K562 (cell line): ENCODE measurements at regions not wholly inside any gene's neighbourhood (a gene's known extent, or its start where the extent isn't known, plus 50 kb on each side); places are given as distances from the start of the nearest gene placed in this dataset.

Experiments used
- ATAC-seq: fragments of 200-7000 bp; cut with Tn5 transposase; 3 replicates; pipeline ENCODE4 v1.9.1; 2020; ENCODE audit warnings: moderate library complexity
- BruUV-seq: library from RNA; stranded (reverse); fragments of 400-500 nt; replicated peaks from 2 replicates; lab custom pipeline; 2021; lab: Mats Ljungman, UMichigan
- CTCF ChIA-PET: fragments of 300-600 bp; formaldehyde crosslinking; extraction: SDS; loops from one replicate; lab custom pipeline; 2021; ENCODE audit warnings: low intra/inter-chr PET ratio; lab: Yijun Ruan, JAX
- POLR2A ChIA-PET: fragments of 300-600, 350-650 bp; sonication (Branson Sonifier 250); formaldehyde crosslinking; extraction: SDS; loops from one replicate; lab custom pipeline; 2021; ENCODE audit warnings: antibody characterized with exemption, inconsistent platforms; lab: Yijun Ruan, JAX
- DNase-seq, 4 experiments: peaks; one replicate each; pipeline versions ENCODE4 v3.0.0 to v3.0.0-alpha.2; 2011 to 2018; ENCODE audit warnings: low spot score in 3 of 4, mixed read lengths in 3 of 4; ENCODE audit errors: extremely low read depth in 1 of 4
- FAIRE-seq: peaks from 2 replicates; lab custom pipeline; 2011; peaks lifted over from hg19 to GRCh38; lab: Jason Lieb, UNC
- H2AFZ ChIP-seq: 2 replicates; pipeline ENCODE4 v1.6.0; 2011; ENCODE audit warnings: low read depth, low read length, control low read depth, inconsistent platforms
- H3K27ac ChIP-seq: fragments of 200-600 bp; 3 replicates; pipeline ENCODE4 v1.8.0; 2011; ENCODE audit warnings: low read depth, mild to moderate bottlenecking, control low read depth, inconsistent platforms, low read length, moderate library complexity, mixed read lengths; ENCODE audit errors: extremely low read depth
- H3K27me3 ChIP-seq, 2 experiments: fragments of 300-600 bp in 1 of 2; 2 replicates in 1 of 2; 3 replicates in 1 of 2; pipeline versions ENCODE4 v1.6.0 to v1.8.0; 2011; ENCODE audit warnings: inconsistent platforms in 2 of 2, low read length in 2 of 2, mild to moderate bottlenecking in 1 of 2, mixed read lengths in 1 of 2, moderate library complexity in 1 of 2; ENCODE audit not compliant: control insufficient read depth in 2 of 2, insufficient read depth in 2 of 2
- H3K36me3 ChIP-seq: fragments of 300-600 bp; 3 replicates; pipeline ENCODE4 v1.8.0; 2011; ENCODE audit warnings: mild to moderate bottlenecking, low read length, inconsistent platforms; ENCODE audit not compliant: control insufficient read depth, insufficient read depth
- H3K4me1 ChIP-seq, 2 experiments: fragments of 200-600 bp in 1 of 2; replicated peaks in 1 of 2; 2 replicates in 1 of 2; 3 replicates in 1 of 2; pipeline versions ENCODE4 v1.5.1 to v1.8.0; 2011; ENCODE audit warnings: inconsistent platforms in 2 of 2, low read length in 2 of 2, mild to moderate bottlenecking in 1 of 2, mixed read lengths in 1 of 2, moderate library complexity in 1 of 2; ENCODE audit not compliant: control insufficient read depth in 2 of 2, insufficient read depth in 2 of 2
- H3K4me2 ChIP-seq: 2 replicates; pipeline ENCODE4 v1.6.1; 2011; ENCODE audit warnings: low read length, control low read depth, inconsistent platforms, mixed read lengths; ENCODE audit not compliant: insufficient read depth
- H3K4me3 ChIP-seq: fragments of 200-600 bp; sonication (generic), shearing (Covaris generic); 2 replicates; pipeline ENCODE4 v1.5.1; 2016; ENCODE audit warnings: control low read depth, inconsistent platforms
- H3K79me2 ChIP-seq: fragments of 200-600 bp; 3 replicates; pipeline ENCODE4 v1.8.0; 2011; ENCODE audit warnings: low read length, inconsistent platforms; ENCODE audit not compliant: control insufficient read depth, insufficient read depth
- H3K9ac ChIP-seq, 2 experiments: 2 replicates each; pipeline versions ENCODE4 v1.6.0 to v1.6.1; 2011; ENCODE audit warnings: low read depth in 2 of 2, low read length in 2 of 2, control low read depth in 1 of 2, inconsistent platforms in 1 of 2, mild to moderate bottlenecking in 1 of 2, mixed read lengths in 1 of 2; ENCODE audit not compliant: insufficient read depth in 1 of 2
- H3K9me1 ChIP-seq: one replicate; pipeline ENCODE4 v1.6.0; 2011; ENCODE audit warnings: inconsistent platforms, mild to moderate bottlenecking, low read length, moderate library complexity; ENCODE audit not compliant: control insufficient read depth, insufficient read depth
- H3K9me3 ChIP-seq: replicated peaks from 2 replicates; pipeline ENCODE4 v1.5.1; 2011; ENCODE audit warnings: low read depth, low read length, inconsistent platforms; ENCODE audit not compliant: control insufficient read depth, insufficient read depth
- H4K20me1 ChIP-seq: replicated peaks from 2 replicates; pipeline ENCODE4 v1.6.1; 2011; ENCODE audit warnings: low read length, inconsistent platforms, mixed read lengths; ENCODE audit not compliant: control insufficient read depth, insufficient read depth
- AFF1 ChIP-seq, 2 experiments: fragments of 450-650 bp; IDR thresholded peaks; 2 replicates each; pipeline ENCODE4 v1.6.1; 2018; ENCODE audit warnings: mild to moderate bottlenecking in 2 of 2, low read depth in 1 of 2; ENCODE audit not compliant: partially characterized antibody in 2 of 2
- GATA2 ChIP-seq: sonication (generic); formaldehyde crosslinking; IDR thresholded peaks from 2 replicates; pipeline ENCODE4 v1.4.0; 2020; ENCODE audit warnings: mild to moderate bottlenecking, missing genetic modification reagents
- MAFF ChIP-seq: IDR thresholded peaks from 2 replicates; pipeline ENCODE4 v1.6.1; 2012; ENCODE audit warnings: low read length, improper control_type of control experiment
- ZNF316 ChIP-seq: fragments of 450-650 bp; IDR thresholded peaks from 2 replicates; pipeline ENCODE4 v1.6.1; 2016
- WGBS: fragments of 100-300 bp; shearing (Covaris generic); methylation state at CpG from one replicate; pipeline ENCODE4 v1.1.6; 2016; ENCODE audit warnings: low coverage, mixed read lengths; ENCODE audit not compliant: insufficient coverage; ENCODE audit errors: missing lambda C conversion rate; 5-methylcytosine and 5-hydroxymethylcytosine counted together
- in situ Hi-C: fragments of 300-500 bp; cut with MboI; formaldehyde crosslinking; loops from 4 replicates; pipeline ENCODE4 v1.15.0; 2018; ENCODE audit warnings: inconsistent platforms, mixed read lengths
- intact Hi-C: fragments of 100-400 bp; cut with micrococcal nuclease; formaldehyde crosslinking; loops from 2 replicates; pipeline ENCODE4 v1.14.2; 2022

- in situ Hi-C loops: loop anchor here (25.0 kb wide), 1 partner anchor 910 kb away; no protein-coding TSS in a partner anchor
- H3K4me1 ChIP-seq: peaks cover 0 to 7% of the 10 kb centered on the region in 2 experiments; a peak in 3 of 5 replicates
- no peaks in the 10 kb centered on the region for H3K79me2 ChIP-seq
- no TSS peak for BruUV-seq
- H3K27ac ChIP-seq: no peak overlapping the region; the same call in 2 of the 3 replicates
- no peaks in the 10 kb centered on the region for H3K9me3 ChIP-seq
- no peak for TF ChIP-seq AFF1 (IDR thresholded peaks at IDR 0.05; ENCODE audit: low read depth in 1 of 2, partially characterized antibody in 2 of 2)
- TF ChIP-seq ZNF316: peak; percentile 55; the same call in 1 of the 2 replicates
- TF ChIP-seq MAFF: peak; percentile 24; the same call in 1 of the 2 replicates
- no peak for TF ChIP-seq GATA2
- TF ChIP-seq, all 486 proteins: peak for 2
- no peaks in the 10 kb centered on the region; a peak in 1 of 5 replicates for H3K27me3 ChIP-seq
- H4K20me1 ChIP-seq: no peaks in the 10 kb centered on the region
- no peak overlapping the region for H2AFZ ChIP-seq
- no peak overlapping the region for H3K4me3 ChIP-seq
- POLR2A ChIA-PET: interaction anchor here (1.0 to 2.4 kb wide), 3 partner anchors 9 to 43 kb away, joined by 3 to 15 read pairs (median 3); no protein-coding TSS in a partner anchor
- no peaks in the 10 kb centered on the region for H3K36me3 ChIP-seq
- DNase-seq (no peak), ATAC-seq (no peak; the same call in 2 of the 3 replicates), FAIRE-seq (no peak)
- H3K9me1 ChIP-seq: no peaks in the 10 kb centered on the region
- H3K9ac ChIP-seq: no peak overlapping the region
- intact Hi-C loops: no loop called here
- no peak overlapping the region for H3K4me2 ChIP-seq
- CTCF ChIA-PET: no interaction called here
- WGBS: 17% methylated on average over 4 of the region's 4 CpGs
Observed at GRCh38 chr10:21052709-21053104, 155.6 kb upstream of the NEBL start.
